ENCODE measurements at regions not wholly inside any gene's neighbourhood (a gene's known extent, or its start where the extent isn't known, plus 50 kb on each side); places are given as distances from the start of the nearest gene placed in this dataset.
"Not testable (repeated sequence)": the region's sequence is repeated elsewhere in the genome, so short reads cannot be mapped to it uniquely, and the experiment has no call there.

DNA sequence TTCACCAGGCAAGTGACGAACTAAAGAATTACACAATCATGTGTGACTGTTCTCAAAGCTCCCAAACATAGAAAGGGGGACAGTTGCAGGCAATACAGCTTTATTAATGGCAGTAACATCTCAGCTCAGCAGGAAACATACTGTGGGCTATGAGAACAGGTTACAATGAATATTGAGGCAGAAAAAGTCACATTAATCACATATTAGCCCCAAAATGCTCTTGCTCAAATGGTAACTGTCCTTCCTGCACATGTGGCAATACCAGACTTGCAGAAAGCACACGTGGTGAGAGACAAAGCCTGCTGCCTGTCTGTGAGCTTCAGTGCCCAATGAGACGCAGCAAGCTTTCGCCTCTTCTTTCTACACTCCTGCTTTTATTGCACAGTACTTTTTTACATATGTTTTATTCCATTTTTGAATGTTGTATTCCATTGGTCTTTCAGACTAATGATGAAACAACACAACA lies 104.9 kb upstream of the ACBD5 start:
- 58% methylated on average over 4 of the region's 4 CpGs for WGBS, 2 donors
- no peak overlapping the region for H3K27ac ChIP-seq
- peaks cover 0 to 4% (median 0%) of the 10 kb centered on the region in 9 donors for H3K4me1 ChIP-seq
- H3K9me3 ChIP-seq: no peaks in the 10 kb centered on the region
- no peak overlapping the region for H3K4me3 ChIP-seq
- DNase-seq (no peak), ATAC-seq (no peak)
- TF ChIP-seq, protein P1, sequence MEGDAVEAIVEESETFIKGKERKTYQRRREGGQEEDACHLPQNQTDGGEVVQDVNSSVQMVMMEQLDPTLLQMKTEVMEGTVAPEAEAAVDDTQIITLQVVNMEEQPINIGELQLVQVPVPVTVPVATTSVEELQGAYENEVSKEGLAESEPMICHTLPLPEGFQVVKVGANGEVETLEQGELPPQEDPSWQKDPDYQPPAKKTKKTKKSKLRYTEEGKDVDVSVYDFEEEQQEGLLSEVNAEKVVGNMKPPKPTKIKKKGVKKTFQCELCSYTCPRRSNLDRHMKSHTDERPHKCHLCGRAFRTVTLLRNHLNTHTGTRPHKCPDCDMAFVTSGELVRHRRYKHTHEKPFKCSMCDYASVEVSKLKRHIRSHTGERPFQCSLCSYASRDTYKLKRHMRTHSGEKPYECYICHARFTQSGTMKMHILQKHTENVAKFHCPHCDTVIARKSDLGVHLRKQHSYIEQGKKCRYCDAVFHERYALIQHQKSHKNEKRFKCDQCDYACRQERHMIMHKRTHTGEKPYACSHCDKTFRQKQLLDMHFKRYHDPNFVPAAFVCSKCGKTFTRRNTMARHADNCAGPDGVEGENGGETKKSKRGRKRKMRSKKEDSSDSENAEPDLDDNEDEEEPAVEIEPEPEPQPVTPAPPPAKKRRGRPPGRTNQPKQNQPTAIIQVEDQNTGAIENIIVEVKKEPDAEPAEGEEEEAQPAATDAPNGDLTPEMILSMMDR (IDR thresholded peaks at IDR 0.05): no peak
- H3K36me3 ChIP-seq: no peaks in the 10 kb centered on the region
- H3K27me3 ChIP-seq: peaks cover 0 to 19% (median 0%) of the 10 kb centered on the region in 7 donors
- intact Hi-C loops (cut with DNase I): no loop called here

DNA sequence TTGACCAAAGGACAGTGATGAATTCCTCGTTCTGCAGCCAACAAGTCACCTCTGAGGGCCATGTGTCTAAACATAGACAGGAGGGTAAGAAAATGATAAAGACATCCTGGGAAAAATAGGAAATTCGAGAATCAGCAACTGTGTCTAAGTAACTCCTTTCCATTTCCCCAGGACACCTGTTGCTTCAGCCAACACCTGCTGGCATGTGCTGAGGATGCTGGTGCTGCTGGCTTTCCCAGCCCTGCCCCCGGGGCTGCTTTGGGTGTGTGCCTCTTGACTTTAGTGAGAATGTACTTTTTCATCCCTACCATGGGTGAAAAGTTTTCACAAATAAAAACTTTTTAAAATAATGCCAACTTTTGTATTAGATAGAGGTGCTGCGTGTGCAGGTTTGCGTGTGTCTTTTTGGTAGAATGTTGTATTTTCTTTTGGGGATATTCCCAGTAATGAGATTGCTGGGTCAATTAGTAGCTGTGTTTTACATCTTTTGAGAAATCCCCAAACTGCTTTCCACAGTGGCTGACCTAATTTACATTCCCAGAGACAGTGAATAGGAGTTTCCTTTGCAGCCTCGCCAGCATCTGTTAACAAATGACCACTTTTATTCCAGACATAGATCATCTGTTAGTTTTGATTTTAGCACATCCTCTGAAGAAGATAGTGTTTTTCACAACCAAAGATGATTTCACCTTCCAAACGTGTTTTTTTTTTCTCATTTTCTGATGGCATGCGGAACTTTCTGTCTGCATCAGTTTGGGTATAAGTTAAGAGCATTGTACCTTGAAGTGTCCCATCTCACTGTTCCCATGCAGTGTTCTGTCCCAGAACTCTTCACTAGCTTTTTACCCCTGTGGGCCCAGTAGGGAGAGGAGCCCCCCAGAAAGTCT lies 104.2 kb upstream of the ACBD5 start:
- intact Hi-C loops (cut with DNase I): no loop called here
- ATAC-seq: no peak
- Histone ChIP-seq H3K9me3 (no peaks in the 10 kb centered on the region), H3K4me1 (peaks cover 0 to 4% (median 0%) of the 10 kb centered on the region in 9 donors), H3K4me3 (no peak overlapping the region), H3K27me3 (peaks cover 0 to 15% (median 0%) of the 10 kb centered on the region in 7 donors), H3K27ac (no peak overlapping the region), H3K36me3 (no peaks in the 10 kb centered on the region)
- 60 to 64% methylated on average over 8 of the region's 8 CpGs for WGBS, 2 donors
- no peak for DNase-seq
- TF ChIP-seq, protein P1 (IDR thresholded peaks at IDR 0.05): no peak

GRCh38 chr10:27341001-27341400 lies 100.4 kb upstream of the ACBD5 start:
- no peaks in the 10 kb centered on the region for H3K27me3 ChIP-seq
- TF ChIP-seq, protein P1 (IDR thresholded peaks at IDR 0.05): no peak
- 36 to 48% methylated on average over 3 of the region's 3 CpGs for WGBS, 2 donors
- ATAC-seq (no peak), DNase-seq (no peak)
- no peaks in the 10 kb centered on the region for H3K9me3 ChIP-seq
- no peak overlapping the region for H3K4me3 ChIP-seq
- H3K36me3 ChIP-seq: no peaks in the 10 kb centered on the region
- intact Hi-C loops (cut with DNase I): no loop called here
- peaks cover 0 to 4% (median 0%) of the 10 kb centered on the region in 9 donors for H3K4me1 ChIP-seq
- no peak overlapping the region for H3K27ac ChIP-seq

DNA sequence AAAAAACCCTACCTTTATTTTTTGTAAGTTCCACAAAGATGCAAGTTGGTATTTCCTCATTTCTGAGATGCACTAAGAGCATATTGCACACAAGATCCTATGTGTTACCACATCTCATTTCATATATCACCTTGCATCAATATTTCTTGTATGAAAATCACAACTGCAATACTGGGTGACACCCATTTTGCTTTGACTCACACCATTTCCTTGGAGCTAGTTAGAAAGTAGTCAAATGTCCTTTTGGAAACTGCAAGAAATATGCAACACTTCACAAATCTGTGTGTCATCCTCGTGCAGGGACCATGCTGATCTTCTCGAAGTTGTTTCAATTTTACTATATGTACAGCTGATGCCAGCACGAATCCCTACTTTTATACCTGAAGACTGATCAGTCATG lies 94.6 kb upstream of the ACBD5 start:
- H3K27ac ChIP-seq: not testable (repeated sequence)

DNA sequence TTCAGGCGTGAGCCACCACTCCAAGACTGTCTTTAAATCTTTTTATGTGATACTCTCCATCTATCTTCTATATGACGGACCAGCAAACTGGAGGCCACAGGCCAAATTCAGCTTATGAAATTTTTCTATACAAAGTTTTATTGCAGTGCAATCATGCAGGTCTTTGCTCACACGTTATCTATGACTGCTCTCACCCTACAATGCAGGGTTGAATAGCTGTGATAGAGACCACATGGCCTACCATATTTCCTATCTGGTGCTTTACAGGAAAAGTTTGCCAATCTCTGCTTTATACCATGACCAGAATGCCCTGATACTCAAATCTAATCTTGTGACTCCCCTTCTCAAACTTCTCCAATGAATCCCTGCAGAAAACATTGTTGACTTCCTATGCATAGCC lies 89.5 kb upstream of the ACBD5 start:
- TF ChIP-seq, protein P1 (IDR thresholded peaks at IDR 0.05): no peak
- DNase-seq (no peak), ATAC-seq (no peak)
- intact Hi-C loops (cut with DNase I): no loop called here
- H3K27ac ChIP-seq: no peak overlapping the region
- no peak overlapping the region for H3K4me3 ChIP-seq
- H3K27me3 ChIP-seq: peaks cover 0 to 4% (median 0%) of the 10 kb centered on the region in 7 donors
- H3K36me3 ChIP-seq: no peaks in the 10 kb centered on the region
- no peaks in the 10 kb centered on the region for H3K9me3 ChIP-seq
- WGBS, 2 donors: 76 to 83% methylated on average over 3 of the region's 3 CpGs
- no peaks in the 10 kb centered on the region for H3K4me1 ChIP-seq

More for the DNA sequence above, 94.6 kb upstream of the ACBD5 start:
- ATAC-seq; H3K4me3 ChIP-seq; H3K27me3 ChIP-seq; H3K4me1 ChIP-seq; DNase-seq; H3K36me3 ChIP-seq; intact Hi-C loops (cut with DNase I); H3K9me3 ChIP-seq: not testable (repeated sequence)
- 76 to 87% methylated on average over 3 of the region's 3 CpGs for WGBS, 2 donors
